Ishikawa (cell line): ENCODE measurements at regions not wholly inside any gene's neighbourhood (a gene's known extent, or its start where the extent isn't known, plus 50 kb on each side); places are given as distances from the start of the nearest gene placed in this dataset.

Experiments used
- CEBPB ChIP-seq: IDR thresholded peaks from 2 replicates; pipeline ENCODE4 v1.6.1; 2012
- CREB1 ChIP-seq: IDR thresholded peaks from 2 replicates; pipeline ENCODE4 v1.6.1; 2012; ENCODE audit warnings: low read depth
- EGR1 ChIP-seq: IDR thresholded peaks from 2 replicates; pipeline ENCODE4 v1.6.1; 2012
- EP300 ChIP-seq: IDR thresholded peaks from 2 replicates; pipeline ENCODE4 v1.6.1; 2012; ENCODE audit warnings: borderline replicate concordance
- MAX ChIP-seq: IDR thresholded peaks from 2 replicates; pipeline ENCODE4 v1.6.1; 2012
- NFIC ChIP-seq: IDR thresholded peaks from 2 replicates; pipeline ENCODE4 v1.6.1; 2012
- RAD21 ChIP-seq: IDR thresholded peaks from 2 replicates; pipeline ENCODE4 v1.6.1; 2012; ENCODE audit warnings: low read depth
- REST ChIP-seq: IDR thresholded peaks from 2 replicates; pipeline ENCODE4 v1.6.1; 2012; ENCODE audit warnings: low read depth, mild to moderate bottlenecking
- TAF1 ChIP-seq: IDR thresholded peaks from 2 replicates; pipeline ENCODE4 v1.6.1; 2012; ENCODE audit warnings: low read depth, mild to moderate bottlenecking
- TCF12 ChIP-seq: IDR thresholded peaks from 2 replicates; pipeline ENCODE4 v1.6.1; 2012; ENCODE audit warnings: low read depth
- TEAD4 ChIP-seq: IDR thresholded peaks from 2 replicates; pipeline ENCODE4 v1.6.1; 2012
- YY1 ChIP-seq: IDR thresholded peaks from 2 replicates; pipeline ENCODE4 v1.6.1; 2012; ENCODE audit warnings: low read depth

- TF ChIP-seq TEAD4, result no peak
- no peak for TF ChIP-seq EGR1
- no peak for TF ChIP-seq RAD21
- no peak for TF ChIP-seq EP300
- TF ChIP-seq NFIC, result no peak
- no peak for TF ChIP-seq REST
- TF ChIP-seq MAX, result no peak
- no peak for TF ChIP-seq YY1
- no peak for TF ChIP-seq CEBPB
- no peak for TF ChIP-seq TAF1
- no peak for TF ChIP-seq CREB1
- no peak for TF ChIP-seq TCF12
Measured at GRCh38 chr3:146715170-146715569, 110.0 kb upstream of the PLSCR5 start.
